DMS79 treated with DMSO at 0.1 percent for 48 hours (cell line): ENCODE measurements at regions not wholly inside any gene's neighbourhood (a gene's known extent, or its start where the extent isn't known, plus 50 kb on each side); places are given as distances from the start of the nearest gene placed in this dataset.
"Not testable (repeated sequence)": the region's sequence is repeated elsewhere in the genome, so short reads cannot be mapped to it uniquely, and the experiment has no call there.

Experiments
- DNase-seq: peaks from one replicate; lab custom pipeline; 2025; lab: John Stamatoyannopoulos, UW

- DNase-seq, result peak; percentile 81
Measured at GRCh38 chr18:43805646-43806194, 528.4 kb upstream of the SYT4 start.

- DNase-seq, result no peak
Measured at GRCh38 chr18:43812627-43813026, 535.3 kb upstream of the SYT4 start.

- no peak for DNase-seq
Measured at GRCh38 chr18:43819397-43819796, 542.1 kb upstream of the SYT4 start.

- DNase-seq, result no peak
Measured at GRCh38 chr18:43819873-43820272, 542.6 kb upstream of the SYT4 start.

- DNase-seq, result no peak
Measured at GRCh38 chr18:43825768-43826167, 548.5 kb upstream of the SYT4 start.

- no peak for DNase-seq
Measured at GRCh38 chr18:43826215-43826614, 548.9 kb upstream of the SYT4 start.

DNA sequence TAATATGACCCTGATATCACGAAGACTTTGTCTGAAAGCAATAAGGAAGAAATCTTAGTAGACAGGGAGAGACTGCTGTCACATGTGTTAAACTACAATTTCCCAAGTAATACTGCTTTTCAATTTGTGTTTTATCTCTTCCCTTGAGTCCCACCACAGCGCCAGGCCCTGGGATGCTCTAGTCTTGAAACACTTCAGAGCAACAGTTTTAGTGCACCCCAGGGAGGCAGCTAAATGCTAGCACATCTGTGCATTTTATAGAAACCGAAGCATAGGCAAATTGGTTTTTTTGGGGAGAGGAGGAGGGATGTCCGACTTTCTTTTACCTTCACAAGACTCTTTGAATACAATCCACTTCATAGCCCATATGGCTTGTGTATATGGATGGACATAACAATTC is 550.0 kb upstream of the SYT4 start:
- DNase-seq, result no peak

DNA sequence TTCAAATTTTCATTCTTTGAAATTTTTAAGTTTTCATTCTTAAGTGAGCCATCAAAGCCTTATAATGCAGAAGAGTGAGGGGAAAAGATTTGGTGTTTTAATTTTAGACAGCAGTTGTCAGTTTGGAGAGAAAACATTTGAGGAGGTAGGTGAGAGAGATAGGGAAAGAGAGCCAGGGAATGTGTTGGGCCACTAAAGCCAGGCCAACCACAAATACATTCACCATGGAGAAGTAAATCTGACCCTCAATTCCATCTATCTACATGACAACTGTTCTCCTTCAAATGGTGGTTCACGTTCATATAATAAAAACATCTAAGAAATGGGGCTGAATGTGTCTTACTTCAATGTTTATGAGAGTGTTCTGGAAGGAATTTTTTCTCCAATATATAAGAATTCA is 553.0 kb upstream of the SYT4 start:
- no peak for DNase-seq

- DNase-seq, result no peak
Measured at GRCh38 chr18:43830947-43831346, 553.7 kb upstream of the SYT4 start.

GRCh38 chr18:43846299-43846698 is 569.0 kb upstream of the SYT4 start:
- no peak for DNase-seq

DNA sequence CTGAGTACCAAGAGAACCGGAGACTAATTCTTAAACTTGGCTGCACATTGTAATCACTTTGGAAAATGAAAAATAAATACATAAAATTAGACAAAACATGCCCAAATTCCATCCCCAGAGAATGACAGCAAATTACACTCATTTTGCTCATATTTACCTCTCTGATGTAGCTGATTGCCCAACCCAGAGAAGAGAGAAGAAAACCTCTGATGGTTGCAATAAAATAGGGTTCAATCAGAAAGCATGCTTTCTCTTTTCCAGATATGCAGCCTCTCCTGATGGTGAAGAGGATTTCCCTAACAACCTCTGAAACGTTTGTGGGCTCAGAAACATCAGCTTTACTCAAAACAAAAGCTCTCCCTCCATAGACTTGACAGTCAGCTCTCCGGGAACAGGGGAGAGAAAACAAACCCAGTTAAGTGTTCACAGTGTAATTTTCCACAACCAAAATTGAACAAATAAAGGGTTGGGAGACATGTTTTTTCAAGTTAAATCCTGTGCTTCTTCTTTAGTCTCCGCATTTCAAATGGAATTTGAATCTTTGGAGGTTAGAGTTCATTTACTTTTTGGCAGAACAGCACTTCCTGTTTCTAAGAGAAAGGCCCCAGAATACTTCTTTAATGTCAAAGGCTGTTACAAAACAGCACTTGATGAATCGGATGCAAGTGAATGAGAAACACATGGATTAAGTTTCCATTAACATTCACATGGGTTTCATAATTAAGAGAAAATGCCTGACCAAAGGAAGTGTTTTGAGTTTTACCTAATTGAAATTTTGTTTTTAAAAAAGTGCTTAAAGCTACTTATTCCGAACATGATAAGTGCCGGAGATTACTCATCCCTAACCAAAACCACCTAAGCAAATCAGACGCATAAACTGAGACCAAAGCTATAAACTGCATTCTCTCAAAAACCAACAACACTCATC is 570.1 kb upstream of the SYT4 start:
- peak; percentile 33 for DNase-seq

GRCh38 chr18:43849831-43850230 is 572.5 kb upstream of the SYT4 start:
- DNase-seq, result not testable (repeated sequence)

DNA sequence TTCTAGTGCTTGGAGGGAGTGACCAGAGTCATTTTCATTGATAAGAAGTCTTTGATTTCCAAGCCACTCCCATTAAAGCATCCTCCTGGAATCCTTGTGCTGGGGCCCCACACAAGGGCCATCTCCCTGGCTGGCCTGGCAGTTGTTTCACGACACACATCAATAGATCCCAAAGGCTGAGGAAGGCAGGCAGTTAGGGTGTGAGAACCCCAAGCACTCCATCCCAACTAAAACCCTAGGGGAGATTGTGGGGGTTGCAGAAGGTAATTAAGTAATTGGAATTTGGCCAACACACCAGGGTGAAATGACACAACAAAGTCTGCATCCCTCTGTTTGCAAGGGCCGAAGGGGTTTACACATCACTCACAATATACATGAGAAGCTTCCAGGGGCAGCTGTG is 578.1 kb upstream of the SYT4 start:
- DNase-seq, result no peak

DNA sequence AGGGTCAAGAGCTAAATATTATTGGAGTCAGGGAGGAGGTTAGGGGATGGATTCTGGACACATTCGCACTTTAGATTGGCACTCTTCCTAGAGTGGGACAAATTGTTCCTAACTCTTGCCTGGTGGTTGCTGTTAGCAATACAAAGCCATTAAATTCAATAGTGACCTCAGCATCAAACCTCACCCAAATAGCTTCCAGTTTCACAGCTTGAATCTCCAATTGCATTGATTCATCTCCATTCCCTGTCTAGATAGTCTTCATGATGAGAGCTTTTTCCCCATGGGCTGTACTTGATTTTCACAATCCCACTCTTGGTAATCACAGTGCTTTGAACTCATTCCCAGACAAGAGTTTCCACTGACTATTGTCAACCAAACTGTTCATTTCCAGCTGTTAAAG is 585.9 kb upstream of the SYT4 start:
- DNase-seq, result no peak

- DNase-seq, result no peak
Measured at GRCh38 chr18:43866696-43867095, 589.4 kb upstream of the SYT4 start.

DNA sequence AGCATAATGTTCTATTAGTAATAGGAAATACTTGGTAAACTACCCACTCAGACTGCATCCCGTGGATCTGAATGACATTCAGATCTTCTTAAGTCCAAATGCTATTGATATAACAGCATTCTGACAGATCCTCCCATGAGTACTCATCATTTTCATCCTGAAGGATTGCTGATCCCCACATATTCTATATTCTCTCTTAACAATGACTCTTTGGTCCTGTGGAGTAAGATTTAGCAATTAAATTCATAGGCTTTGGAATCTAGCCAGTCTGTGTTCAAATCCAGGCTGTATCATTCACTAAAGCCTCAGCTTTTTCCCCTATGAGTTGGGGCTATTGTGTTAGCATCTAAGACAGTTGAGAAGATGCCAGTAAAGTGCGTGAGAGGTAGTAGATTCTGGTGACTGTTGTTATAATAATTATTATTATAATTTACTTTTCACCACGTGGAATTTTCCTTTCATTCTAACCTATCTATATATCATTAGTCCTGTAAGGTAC is 591.3 kb upstream of the SYT4 start:
- DNase-seq, result no peak

DNA sequence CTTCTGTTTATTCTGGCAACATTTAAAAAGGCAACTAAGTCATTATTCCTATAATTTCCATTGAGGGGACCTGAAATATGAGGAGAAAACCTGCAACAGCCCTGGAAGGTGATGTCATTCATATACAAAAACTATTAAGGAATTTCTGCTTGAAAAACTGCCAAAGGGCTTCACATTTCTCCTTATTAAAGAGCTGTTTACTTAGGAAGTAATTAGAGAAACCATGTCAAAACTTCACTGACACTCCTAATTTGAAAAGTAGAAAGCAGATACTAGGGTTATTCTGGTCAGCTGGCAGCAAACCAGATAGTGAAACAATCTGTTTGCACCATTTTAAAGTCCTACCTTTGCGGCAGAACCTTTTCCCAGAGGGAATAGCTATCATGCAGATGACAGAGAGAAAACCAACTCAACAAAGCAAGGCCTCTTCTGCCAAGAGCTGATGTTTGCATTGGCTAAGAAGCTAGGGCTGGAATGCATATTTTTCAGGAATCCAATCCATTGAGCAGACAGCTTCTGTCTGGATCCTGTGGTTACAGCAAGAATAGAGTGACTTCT is 592.2 kb upstream of the SYT4 start:
- peak; percentile 26 for DNase-seq

DNA sequence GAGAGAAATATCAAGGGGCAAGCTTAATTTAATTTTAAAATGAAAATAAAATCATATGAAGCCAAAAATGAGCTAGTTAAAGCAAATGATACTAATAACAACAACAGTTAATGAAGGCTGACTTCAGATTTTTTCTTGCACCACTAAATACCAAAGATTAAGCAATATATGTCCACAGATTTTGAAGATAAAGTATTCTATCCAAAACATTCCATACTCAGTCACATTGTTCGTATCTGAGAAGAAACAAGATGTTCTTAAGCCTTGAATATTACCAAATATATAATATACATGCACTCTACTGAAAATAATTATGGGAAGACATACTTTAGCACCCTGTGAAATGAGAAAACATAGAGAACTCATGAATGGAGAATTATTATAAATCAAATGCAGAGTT is 593.3 kb upstream of the SYT4 start:
- no peak for DNase-seq

DNA sequence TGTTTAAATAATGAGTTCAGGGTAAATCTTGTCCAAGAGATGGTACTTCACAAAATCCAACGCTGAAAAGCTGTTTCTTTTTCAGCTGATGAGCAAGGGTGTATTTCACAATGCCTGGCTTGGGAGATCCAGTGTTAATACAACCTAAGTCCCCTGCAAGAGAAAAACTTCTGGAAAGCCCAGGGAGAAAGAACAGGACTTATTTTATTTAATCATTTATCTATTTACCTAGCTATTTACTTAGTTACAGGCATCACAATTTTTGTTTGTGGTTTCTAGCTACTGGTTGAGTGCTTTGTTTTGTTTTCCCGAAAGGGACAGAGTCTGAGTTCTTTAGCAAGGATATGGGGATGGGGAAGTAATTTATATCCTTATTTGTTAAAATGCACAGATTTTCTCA is 598.2 kb upstream of the SYT4 start:
- no peak for DNase-seq

GRCh38 chr18:43876286-43876685 is 599.0 kb upstream of the SYT4 start:
- no peak for DNase-seq

DNA sequence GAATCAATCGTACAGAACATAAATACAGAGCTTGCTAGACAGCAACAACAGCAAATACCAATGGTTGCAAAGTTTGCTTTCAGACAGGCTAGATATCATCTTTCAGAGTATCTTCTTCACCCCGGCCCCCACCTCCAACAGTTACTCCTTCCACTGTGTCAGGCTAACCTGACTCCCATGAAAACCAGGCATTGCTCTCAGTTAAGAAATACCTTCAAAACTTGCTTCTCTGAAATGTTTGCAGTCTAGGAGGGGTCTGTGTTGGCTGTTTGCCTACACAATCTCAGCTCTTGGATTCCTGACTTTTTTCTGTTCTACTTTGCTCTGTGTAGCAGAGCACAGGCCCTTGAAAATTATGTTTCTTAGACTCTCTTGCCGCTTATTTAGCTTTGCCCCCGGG is 599.5 kb upstream of the SYT4 start:
- DNase-seq, result no peak

DNA sequence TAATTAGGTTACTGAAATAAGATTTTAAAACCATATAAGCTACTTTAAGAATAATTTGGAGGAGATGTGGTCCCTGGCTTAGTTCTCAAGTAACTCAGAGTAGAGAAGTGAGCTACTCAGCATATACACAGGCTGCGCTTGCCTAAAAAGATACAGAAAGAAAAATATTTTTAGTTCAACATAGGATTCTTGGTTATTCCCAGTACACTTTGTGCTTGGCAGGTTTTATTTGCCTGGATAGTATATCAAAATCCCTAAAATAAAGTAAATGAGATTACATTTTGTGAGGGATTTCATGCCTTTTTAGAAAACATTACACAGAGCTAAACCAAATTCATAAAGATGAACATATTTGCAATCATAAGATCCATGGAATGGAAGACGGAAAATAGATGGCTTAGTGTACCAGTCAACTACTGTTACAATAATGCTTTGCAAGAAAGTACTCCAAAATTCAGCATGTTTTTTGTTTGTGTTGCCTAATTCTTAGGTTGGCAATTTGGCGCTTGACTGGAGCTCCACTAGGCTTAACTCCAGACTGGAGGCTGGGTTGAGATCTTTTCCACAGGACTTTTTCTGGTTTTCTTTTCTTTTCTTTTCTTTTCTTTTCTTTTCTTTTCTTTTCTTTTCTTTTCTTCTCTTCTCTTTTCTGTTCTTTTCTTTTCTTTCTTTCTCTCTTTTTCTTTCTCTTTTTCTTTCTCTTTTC is 600.5 kb upstream of the SYT4 start:
- no peak for DNase-seq

DNA sequence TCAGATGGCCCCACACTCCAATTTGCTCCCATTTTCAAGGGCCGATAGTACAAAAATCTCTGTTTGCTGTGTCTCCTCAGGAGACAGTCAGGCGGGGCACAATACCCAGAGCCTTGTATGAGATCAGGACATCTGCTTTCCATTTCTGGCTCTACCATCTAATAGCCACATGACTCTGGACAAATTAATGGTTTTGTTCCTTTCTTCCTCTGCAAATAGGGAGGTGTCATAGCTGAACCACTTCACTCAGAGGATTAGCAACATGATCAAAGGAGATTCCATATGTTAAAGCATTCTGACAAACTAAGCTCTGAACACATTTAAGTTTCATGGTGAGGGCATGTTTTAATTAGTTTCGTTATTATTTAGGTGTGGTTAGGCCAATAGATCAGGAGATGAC is 602.1 kb upstream of the SYT4 start:
- DNase-seq, result no peak
